ENCODE measurements at regions not wholly inside any gene's neighbourhood (a gene's known extent, or its start where the extent isn't known, plus 50 kb on each side); places are given as distances from the start of the nearest gene placed in this dataset.
"Not testable (repeated sequence)": the region's sequence is repeated elsewhere in the genome, so short reads cannot be mapped to it uniquely, and the experiment has no call there.

DNA sequence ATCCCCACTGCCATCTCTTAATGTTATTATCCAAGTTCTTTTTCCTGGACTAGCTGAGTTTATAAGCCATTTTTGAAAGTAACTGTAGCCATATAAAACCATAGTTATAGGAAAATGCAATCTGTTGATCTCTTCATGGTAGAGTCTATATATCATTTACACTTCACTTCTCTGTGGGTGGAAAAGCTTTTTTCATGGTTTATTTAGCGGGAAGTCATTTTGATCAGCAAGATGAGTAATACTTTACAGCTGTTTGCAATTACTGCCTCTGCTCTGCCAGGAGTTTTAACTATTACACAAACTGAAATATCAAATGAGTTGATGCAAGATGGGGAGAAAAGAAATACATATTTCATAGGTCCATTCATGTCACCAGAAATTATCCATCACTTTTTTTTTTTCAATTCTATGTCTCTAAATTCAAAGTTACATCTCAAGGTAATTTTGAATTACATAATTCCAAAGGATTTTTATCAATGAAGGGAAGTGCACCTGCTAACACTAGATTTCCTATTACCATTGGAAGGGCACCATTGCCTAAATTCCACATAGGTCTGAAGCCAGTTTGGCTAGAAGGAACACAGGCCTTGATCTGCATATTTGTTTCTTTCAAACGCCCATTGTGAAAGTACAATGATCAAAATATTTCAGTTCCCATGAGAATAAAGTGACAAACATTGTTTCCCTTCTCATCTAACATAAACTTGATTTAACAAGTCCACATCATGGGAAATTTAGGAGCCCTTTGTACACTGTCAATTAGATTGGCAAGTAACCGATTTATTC lies 296.7 kb downstream of the ZNF326 start:
- DNase-seq (ENCODE audit: low spot score): no peak

GRCh38 chr1:90282811-90283210 lies 287.9 kb downstream of the ZNF326 start:
- DNase-seq (ENCODE audit: low spot score): no peak

- not testable (repeated sequence) for DNase-seq (ENCODE audit: low spot score)
Observed at GRCh38 chr1:90281886-90282285, 287.0 kb downstream of the ZNF326 start.

- DNase-seq (ENCODE audit: low spot score): no peak
Observed at GRCh38 chr1:90277270-90277669, 282.4 kb downstream of the ZNF326 start.

GRCh38 chr1:90274376-90274775 lies 279.5 kb downstream of the ZNF326 start:
- DNase-seq (ENCODE audit: low spot score): no peak

DNA sequence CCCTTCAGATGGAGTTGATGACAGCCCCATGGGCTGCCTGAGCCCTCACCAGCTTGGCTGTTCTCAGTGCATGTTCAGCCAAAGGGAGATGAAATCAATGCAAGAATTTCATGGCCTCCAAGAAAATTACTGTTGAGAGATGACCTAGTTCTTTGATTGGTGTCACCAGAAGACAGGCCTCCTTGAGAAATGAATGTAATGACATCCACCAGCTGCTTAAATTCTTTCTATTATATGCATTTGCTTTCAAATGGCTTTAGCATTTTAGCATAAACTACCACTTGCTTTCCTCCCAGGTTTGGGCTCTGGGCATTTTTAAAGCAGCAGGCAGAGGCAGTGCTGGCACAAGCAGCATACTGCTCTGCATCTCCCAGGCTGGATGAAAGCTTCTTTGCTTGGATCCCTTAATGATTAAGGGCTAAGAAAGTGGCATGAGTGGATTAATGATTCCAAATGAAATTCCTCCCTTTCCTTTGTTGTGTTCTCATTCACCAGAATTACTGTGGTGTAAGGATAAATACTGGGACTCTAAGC lies 278.4 kb downstream of the ZNF326 start:
- no peak for DNase-seq (ENCODE audit: low spot score)

GRCh38 chr1:90262791-90263190 lies 267.9 kb downstream of the ZNF326 start:
- no peak for DNase-seq (ENCODE audit: low spot score)

GRCh38 chr1:90262286-90262685 lies 267.4 kb downstream of the ZNF326 start:
- DNase-seq (ENCODE audit: low spot score): no peak

DNA sequence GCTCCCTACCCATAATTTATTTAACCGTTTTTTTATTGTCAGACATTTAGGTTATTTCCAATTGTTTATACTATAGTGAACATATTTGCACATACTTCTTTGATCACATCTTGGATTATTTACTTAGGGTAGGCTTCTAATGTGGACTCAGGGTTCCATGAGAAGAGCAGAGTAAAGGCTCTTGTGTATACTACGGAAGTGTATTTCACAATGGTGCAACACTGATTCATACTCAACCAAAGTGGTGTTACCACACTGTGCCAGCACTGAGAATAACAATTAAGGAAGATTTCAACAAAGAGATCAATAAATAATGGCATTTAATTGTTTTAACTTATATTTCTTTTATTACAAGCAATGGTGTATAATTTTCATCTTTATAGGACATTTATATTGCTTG lies 251.2 kb downstream of the ZNF326 start:
- DNase-seq (ENCODE audit: low spot score): no peak

DNA sequence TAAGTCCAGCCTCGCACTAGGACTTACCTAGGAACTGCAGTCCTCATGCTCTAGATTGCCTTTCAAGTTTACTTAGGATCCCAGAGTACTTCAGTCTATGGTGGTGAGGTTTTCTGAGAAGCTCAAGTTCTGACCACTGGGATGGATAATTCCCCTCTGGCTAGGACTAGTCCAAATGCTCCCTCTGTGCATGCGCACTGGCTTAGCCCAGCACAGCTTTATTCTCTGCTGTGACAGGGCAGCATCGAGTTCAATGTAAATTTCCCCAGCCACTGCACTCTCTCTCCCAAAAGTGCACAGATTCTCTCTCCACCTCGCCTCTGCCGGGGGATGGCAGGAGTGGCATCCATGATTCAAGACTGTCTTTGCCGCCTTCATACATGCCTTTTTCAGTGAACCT lies 241.6 kb downstream of the ZNF326 start:
- DNase-seq (ENCODE audit: low spot score): no peak

GRCh38 chr1:90223401-90223800 lies 228.5 kb downstream of the ZNF326 start:
- DNase-seq (ENCODE audit: low spot score): no peak

DNA sequence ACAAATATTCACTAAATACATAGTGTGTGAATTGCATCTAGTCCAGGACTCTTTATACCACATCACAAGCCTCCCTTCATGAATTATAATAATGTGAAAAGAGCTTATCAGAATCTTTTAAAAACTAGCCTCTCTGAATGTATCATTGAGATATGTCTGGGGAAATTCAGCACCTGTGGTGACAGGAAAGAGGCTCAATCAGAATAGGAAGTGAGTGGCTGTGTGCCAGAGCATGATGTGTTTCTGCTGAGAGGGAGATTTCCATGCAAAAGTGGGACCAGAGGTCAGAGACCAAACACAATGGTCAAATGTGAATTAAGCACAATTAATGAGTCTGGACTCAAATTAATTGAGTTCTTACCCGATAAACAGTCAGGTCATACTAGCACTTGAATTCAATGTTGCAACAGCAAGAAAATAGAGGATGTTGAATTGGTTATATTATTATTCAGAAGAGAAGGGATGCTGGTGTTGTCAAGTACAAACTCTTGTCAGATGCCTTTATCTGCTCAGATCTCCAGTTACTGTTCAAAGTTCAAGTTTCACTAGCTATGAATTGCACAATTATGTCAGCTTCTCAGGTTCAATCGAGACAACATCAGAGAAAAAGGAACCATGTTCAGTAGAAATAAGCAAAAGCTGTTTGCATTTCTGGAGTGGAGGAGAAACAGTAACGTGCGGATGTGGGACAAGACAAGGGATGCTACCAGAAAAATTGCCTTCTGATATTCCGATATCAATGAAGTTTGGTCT lies 226.2 kb downstream of the ZNF326 start:
- DNase-seq (ENCODE audit: low spot score): no peak

- no peak for DNase-seq (ENCODE audit: low spot score)
Observed at GRCh38 chr1:90220496-90220895, 225.6 kb downstream of the ZNF326 start.

DNA sequence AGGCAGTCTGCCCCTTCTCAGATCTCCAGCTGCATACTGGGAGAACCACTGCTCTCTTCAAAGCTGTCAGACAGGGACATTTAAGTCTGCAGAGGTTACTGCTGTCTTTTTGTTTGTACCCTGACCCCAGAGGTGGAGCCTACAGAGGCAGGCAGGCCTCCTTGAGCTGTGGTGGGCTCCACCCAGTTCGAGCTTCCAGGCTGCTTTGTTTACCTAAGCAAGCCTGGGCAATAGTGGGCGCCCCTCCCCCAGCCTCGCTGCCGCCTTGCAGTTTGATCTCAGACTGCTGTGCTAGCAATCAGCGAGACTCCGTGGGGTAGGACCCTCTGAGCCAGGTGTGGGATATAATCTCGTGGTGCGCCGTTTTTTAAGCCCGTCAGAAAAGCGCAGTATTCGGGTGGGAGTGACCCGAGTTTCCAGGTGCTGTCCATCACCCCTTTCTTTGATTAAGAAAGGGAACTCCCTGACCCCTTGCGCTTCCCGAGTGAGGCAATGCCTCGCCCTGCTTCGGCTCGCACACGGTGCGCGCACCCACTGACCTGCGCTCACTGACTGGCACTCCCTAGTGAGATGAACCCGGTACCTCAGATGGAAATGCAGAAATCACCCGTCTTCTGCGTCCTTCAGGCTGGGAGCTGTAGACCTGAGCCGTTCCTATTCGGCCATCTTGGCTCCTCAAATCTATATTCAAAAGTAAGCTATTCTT lies 224.4 kb downstream of the ZNF326 start:
- not testable (repeated sequence) for DNase-seq (ENCODE audit: low spot score)

GRCh38 chr1:90210633-90211491 lies 216.0 kb downstream of the ZNF326 start:
- DNase-seq (ENCODE audit: low spot score): no peak

DNA sequence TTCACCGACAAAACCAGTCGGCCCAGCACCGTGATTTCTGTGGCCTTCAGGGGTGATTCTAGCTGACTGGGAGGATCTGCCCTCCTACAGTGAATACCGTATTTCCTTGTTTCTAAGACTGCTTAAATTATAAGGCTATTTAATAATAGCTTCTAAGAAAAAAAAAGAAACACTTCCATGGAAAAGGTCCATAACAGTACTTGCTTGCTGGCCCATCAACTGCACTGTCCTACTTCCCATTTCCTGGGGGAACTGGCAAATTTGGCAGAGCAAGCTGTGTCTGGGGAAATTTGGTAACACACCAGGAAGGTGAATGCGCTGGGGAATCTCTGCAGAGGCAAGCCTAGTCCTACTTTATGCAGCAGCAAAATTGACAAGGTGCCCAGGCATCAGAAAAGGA lies 214.0 kb downstream of the ZNF326 start:
- no peak for DNase-seq (ENCODE audit: low spot score)

GRCh38 chr1:90206260-90206659 lies 211.3 kb downstream of the ZNF326 start:
- no peak for DNase-seq (ENCODE audit: low spot score)

DNA sequence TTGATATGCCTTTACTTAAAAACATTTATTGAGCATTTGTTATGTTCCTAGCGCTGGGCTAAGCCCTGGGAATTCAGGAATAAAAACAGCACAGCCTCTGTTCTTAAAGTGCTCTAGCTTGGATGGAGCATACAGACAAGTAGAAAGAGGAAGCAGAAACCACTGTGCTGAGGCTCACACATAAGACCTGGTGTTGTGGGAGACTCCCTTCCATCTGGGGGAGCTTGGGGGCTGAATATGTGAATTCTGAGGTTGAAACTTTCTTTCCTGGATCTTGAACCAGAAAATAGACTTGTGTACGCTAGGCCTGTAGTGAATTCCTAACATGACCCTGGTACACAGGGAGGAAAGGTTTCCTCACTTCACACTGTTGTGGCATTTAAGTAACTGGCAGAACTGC lies 209.9 kb downstream of the ZNF326 start:
- DNase-seq (ENCODE audit: low spot score): no peak

GRCh38 chr1:90204023-90204590 lies 209.2 kb downstream of the ZNF326 start:
- DNase-seq (ENCODE audit: low spot score): no peak

DNA sequence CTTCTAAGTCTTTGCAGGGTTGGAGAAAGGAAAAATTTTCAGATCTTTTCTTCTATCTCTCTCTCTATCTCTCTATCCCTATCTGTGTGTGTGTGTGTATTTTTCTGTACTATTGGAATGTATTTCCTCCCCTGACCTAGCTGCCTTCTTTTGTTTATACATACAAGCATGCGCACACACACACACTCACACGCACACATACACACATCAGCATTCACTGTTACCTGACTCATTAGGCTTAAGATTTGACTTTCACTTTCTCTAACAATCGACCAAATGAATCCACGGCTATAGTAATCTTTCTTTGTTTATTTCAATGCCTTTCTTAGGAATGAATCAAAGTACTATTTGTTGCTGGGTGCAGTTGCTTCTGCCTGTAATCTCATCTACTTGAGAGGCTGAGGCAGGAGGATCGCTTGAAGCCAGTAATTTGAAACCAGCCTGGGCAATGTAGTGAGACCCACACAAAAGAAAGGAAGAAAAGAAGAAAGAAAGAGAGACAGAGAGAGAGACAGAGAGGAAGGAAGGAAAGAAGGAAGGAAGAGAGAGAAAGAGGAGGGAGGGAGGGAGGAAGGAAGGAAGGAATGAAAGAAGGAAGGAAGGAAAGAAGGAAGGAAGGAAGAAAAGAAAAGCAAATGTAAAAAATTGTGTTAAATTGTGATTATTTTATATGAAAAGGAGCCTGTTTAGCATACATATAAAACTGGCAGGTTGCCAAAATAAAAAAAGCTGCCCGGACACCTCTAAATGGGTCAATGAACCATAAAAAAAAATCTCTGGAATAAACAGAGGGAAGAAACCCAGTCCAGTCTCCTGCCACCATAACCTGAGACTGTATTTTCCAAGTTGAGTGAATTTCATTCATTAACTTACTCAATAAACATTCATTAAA lies 206.8 kb downstream of the ZNF326 start:
- DNase-seq (ENCODE audit: low spot score): no peak
